ENCODE measurements at regions not wholly inside any gene's neighbourhood (a gene's known extent, or its start where the extent isn't known, plus 50 kb on each side); places are given as distances from the start of the nearest gene placed in this dataset.
A peak's percentile ranks its signal among the peaks of the same experiment; 100 is the strongest.

DNA sequence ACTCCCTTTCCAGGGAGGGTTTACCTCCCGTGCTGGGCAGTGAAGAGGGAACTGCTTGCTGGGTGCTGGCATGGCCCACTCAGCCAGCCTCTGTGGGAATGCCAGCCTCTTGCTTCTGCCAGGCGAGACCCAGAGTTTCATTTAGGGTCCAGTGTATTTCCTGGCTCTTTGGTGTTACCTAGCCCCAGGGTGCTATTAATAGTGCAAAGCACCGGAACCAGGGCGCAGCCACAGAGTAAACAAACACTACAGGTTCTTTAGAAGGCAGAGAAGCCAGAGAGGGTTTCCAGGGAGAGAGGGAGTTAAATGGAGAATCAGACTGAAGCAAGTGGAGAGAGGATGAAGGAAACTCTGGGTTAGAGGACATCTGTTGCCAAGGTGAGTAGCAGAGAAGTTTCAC, 74.9 kb upstream of the SPATA13 start:
- no peak for DNase-seq

DNA sequence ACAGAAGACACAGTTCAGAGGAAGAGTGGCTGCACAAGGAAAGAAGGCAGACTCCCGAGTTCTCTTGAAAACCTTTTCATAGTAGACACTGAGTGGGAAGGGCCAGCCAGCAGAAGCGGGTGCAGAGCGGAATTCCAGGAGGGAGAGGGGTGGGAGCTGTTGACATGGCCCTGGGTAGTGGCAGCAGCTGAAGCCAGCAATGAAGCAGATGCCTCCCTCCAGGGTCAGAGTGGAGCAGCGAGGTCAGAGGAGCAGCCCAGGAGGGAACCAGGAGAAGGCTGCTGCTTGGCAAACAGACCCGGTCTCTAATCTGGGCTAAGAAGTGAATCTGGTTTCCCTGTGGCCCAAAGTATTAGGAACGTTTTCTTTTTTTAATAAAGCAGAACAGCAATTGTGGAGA, 73.9 kb upstream of the SPATA13 start:
- no peak for DNase-seq

DNA sequence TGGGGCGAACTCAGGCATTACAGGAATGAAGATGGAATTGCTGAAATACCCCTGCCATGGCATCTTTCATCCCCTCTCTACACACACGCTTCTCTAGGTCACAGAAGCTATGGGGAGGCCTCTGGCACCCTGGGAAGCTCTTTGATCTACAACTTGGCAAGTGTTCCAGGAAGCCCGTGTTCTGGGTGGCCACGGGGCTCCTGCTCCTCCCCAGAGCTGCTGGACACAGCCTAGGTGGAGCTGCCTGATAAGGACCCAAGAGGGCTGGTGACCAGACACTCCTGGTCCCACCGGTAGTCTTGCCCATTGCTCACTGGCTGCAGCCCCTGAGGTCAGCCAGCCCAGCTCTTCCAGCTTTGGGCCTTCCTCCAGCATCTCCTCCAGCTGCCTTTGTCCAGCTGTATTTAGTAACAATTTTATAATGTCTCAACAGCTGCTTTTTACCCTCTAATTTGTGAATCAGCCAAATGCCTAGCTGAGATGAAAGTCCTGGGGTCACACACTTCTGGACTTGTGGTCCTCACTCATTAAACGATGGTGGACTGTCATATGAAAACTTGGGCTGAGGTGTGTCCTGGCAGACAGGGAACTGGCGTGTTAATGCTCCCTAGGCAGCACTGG, 72.8 kb upstream of the SPATA13 start:
- DNase-seq = no peak

DNA sequence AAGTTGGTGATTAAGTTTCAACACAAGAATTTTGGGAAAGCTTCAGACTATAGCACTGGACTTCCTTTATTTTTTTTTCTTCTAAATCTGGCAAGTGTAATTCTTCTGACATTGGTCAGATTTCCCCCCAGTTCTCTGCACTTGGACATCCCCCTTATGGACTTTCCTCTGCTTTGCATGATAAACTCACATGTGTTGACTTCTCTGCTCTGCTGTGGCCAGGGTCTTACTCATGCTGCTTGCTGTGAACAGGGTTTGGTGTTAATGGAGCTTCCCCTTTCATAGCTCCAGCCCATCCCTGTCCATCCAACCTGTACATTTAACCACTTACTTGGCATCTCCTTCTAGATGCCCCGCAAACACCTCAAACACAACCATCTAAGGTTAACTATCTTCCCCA, 70.5 kb upstream of the SPATA13 start:
- no peak for DNase-seq

DNA sequence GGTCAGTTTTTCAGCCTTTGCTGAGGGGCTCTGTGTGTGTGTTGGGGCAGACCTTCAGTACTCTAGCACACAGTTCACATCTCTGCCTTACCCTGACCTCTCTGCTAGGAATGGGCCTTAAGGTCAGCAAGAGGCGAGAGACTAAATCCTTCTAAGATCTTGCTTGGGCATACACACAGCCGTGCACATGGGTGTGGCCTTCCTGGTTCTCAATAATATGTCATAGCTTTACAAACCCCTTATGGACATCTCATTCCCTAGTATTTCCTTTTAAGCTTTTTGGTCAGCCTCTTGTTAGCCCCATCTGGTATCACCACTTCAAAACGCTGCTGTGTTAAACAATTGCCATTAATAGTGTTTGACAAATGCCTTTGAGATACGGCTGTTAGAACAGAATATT, 69.4 kb upstream of the SPATA13 start:
- DNase-seq = no peak

DNA sequence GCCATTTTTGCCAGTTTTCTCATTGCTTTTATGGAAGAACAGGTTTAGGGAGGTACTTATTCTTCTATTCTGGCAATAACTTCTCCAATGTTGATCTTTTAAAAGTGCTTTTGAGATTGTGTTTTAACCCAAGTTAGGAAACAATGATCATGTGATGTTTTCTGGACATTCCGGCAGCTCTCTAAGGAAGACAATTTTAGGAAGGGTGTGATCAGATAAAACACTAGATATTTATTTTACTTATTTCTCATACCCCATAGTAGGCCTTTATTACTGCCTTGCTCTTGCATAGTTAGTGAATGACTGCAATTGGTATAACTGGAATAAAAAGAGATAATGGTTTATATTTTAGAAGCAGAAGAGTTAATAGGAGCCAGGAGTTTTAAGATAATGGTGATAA, 68.4 kb upstream of the SPATA13 start:
- DNase-seq = no peak

DNA sequence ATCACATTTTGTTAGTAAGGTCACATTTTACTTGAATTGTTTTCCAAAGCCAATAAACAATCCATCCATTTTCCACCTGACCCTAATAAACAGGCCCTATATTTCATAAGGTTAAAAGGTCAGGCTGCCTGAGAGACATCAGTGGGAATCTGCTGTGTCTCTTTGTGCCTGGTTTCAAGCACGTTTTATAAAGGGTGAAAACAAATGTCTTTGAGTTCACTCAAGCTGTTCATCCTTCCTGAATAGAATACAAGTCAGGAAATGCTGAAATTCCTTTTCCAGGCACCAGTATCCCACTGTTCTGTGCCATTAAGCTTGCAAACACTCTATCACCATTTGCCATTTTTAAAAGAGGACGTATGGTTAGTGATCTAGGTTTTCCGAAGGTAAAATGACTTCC, 67.5 kb upstream of the SPATA13 start:
- DNase-seq = no peak

DNA sequence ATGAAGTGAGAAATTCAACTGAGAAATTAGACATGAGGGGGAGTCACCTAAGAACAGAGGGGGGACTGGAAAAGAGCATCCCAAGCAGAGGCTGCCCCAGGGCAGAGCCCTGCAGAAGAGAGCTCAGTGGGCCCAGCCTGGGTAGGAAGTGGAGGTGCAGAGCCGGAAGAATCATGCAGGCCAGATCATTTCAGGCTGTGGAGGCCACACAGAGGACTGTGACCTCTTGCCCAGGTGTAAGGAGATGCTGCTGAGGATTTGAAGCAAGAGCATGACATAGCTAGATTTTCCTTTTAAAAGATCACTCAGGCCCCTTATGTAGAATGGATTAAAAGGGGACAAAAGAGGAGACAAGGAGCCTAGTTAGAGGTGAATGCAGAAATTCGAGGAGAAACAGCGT, 63.9 kb upstream of the SPATA13 start:
- DNase-seq = no peak

DNA sequence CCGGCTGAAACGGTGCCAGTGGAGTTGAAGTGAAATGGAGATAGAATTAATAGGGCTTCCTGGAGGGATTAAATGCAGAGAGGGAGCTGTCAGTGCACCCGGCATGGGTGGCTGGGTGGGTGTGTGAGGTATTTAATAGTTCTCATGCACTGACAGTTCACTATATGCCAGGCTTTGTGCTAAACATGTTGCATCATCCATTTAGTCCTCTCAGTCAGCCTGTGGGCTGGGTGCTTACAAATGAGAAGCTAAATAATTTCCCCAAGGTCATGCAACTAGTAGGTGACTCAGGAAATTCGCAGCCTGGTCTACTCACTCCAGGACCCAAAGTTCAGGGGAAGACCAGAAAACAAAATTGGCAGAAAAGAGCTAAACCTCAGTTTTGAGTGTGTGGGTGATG, 63.5 kb upstream of the SPATA13 start:
- DNase-seq = no peak

DNA sequence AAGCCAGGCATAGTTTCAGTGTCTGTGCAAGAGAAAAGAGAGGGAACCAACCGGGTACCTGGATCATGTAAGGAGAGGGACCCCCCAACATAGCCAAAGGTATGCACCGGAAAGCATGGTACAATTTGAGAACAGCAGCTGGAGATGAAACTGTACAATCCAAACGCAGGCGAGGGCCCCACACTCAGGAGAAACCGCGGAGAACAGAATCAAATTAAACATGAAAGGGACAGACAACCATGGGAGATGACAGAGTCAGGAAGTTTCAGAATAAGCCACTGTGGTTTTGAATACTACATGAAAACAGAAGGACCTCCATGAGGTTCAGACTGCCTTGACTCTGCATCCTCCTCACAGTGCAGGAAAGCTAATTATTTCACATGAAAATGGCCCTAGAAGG, 62.9 kb upstream of the SPATA13 start:
- no peak for DNase-seq

DNA sequence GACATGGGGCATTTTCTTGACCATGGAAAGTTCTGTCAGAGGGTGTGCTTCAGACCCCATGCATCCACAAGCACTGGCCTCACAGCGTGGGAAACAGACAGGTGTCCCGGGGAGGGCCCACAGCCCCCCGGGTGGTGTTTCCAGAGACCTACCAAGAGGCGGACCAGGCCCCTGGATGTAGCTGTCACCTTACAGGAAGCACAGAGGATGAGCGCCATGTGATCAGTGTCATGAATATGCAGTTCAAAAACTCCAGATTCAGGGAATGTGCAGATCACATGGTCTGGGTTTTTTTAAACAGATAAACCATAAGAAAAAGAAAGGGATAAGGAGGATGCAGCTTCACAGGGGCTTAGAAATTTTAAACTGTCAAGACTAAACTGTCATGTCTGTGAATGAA, 61.0 kb upstream of the SPATA13 start:
- DNase-seq = no peak

DNA sequence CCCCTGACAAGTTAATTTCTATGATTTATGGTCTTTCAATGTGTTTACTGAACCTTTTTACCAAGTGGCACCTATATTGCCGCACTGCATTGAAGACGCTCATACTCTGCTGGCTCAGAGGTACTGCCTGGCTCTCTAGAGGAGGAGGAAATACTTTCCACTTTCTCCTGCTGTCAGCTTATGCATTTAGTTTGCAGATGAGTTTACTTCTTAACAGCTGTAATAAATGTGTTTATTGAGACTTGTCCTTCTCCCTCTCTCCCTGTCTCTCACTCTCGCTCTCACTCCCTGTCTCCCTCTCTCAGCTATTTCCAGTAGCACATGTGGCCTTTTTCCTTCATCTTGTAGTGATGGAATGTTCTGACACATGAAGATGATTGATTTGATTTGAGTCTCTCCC, 60.3 kb upstream of the SPATA13 start:
- no peak for DNase-seq

DNA sequence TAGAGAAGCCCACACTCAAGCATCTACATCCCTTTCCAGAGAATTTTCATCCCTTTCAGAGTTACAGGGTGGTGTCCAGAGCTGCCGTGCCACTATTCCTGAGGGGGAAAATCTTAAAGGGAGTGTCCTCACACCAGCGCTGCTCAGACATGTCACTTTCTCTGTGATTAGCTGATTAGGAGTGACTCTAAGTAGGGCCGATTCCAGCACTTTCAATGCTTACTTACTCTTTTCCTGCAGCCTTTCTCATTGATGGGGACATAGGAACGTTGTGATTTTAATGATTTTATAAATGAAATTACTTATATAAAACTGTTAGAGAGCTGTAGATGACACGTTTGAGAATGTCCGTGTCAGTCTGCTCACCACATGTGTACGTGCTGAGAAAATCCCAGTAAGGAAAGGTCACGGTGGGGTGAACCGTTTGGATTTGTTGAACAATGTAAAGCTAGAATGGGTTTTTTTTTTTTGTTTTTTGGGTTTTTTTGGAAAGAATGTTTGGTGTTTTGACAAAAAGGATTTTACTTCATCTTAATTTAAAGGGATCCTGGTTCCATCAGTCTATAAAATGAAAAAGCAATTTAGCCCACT, 56.6 kb upstream of the SPATA13 start:
- no peak for DNase-seq

DNA sequence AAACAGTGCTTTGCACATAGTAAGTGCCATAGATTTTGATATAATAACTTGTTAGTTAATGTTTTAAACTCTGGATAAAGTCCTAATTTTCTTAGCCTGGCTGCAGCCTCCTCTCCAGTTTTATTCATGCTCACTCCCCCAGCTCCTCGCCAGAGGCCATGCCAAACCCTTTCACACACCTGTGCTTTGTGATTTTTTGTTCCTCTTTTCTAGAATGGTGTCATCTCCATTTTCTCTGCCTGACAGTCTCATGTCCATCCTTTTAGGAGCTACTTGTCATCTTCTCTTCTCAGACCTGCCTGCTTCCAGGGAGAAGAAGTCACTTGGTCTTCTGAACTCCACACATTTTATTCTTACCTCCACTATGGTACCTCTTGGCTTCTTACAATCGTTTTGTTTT, 55.8 kb upstream of the SPATA13 start:
- no peak for DNase-seq

DNA sequence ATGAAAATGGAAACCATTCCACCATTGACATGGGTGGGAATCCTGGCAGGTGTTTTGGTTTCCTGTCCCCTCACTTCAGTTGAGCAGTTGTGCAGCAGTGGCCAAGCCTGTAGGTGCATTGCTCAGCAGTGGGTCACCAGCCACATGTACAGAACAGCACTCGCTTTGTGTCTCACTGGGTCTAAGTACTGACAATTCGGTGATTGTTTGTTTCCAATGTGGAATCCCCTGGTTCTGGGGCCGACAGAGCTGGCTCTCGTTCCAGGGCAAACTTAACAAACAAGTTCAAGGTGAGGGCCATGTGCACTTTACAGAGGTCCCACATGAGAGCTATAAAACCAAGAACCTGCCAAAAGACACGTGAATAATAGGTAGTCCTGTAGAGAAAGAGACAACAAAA, 54.1 kb upstream of the SPATA13 start:
- DNase-seq = peak; percentile 56

DNA sequence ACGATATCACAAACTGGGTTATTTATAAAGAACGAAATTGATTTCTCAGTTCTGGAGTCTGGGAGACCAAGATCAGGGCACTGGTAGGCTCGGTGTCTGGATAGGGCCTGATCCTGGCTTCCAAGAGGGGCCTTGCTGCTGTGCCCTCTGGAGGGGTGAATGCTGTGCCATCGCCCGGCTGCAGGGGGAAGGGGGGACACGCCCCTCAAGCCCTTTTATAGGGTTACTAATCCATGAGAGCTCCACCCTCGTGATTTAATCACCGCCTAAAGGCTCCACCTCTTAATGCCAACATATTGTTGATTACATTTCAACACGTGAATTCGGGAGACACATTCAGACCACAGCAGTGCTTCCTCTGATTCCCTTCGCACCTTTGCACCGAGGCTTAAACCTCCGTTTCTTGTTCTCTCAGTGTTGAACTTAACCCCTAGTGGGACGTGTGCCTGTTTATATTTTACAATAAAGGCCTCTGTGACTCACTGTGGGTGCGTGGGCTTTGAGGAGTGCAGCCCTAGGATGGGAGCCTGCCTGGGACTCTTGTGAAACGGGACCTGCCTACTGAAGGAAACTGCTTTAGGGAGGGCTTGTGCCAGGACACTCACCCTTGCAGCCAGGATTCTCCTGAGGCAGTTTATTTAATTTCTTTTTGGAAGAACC, 52.4 kb upstream of the SPATA13 start:
- DNase-seq = no peak

DNA sequence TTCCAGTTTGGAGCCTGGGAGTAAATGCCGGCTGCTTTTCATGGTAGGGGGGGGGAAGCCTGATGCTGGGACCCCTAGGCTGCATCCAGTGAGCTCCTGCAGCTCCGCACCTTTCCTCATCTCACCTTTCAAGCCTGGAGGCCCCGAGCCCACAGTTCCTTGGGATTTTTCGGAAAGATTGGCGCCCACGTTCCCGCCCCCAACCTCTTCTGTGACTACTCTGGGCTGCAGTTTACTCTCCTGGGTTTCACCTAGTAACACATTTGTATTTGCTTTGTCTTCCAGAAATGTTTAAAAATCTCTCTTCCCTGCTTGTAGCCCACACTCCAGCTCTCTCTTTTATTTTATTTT, 51.9 kb upstream of the SPATA13 start:
- no peak for DNase-seq

DNA sequence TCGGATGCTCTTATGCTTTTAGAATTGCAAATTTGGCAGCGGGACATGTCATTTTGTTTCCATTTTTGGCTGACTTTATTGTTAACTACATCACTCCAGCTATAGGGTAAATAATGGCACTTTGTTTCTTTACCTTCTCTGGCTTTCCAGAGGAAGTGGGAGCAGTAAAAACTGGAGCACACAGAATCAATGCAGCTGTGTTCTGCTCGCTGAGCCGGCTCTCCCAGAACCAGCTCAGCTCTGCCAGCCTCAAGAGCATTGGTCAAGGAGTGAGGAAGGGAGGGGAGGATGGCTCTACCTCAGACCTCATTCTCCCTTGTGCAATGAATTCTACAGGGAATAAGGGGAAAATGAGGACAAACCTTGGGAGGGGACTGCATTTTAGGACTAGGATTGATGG, 50.5 kb upstream of the SPATA13 start:
- DNase-seq = peak; percentile 27
